WTC11 (cell line): ENCODE measurements at regions not wholly inside any gene's neighbourhood (a gene's known extent, or its start where the extent isn't known, plus 50 kb on each side); places are given as distances from the start of the nearest gene placed in this dataset.

Source experiments
- ATAC-seq: fragments of 200-7000 bp; cut with Tn5 transposase; 2 replicates; pipeline ENCODE4 v1.10.0; 2021; ENCODE audit warnings: mild to moderate bottlenecking, moderate library complexity
- CTCF ChIA-PET: fragments of 300-600 bp; sonication (Branson Sonifier 250); formaldehyde crosslinking; loops from one replicate; lab custom pipeline; 2021; ENCODE audit warnings: antibody characterized with exemption; lab: Charles Lee
- POLR2A ChIA-PET: fragments of 350-600 bp; sonication (Branson Sonifier 250); formaldehyde crosslinking; loops from one replicate; lab custom pipeline; 2021; ENCODE audit warnings: antibody characterized with exemption; lab: Charles Lee
- DNase-seq: peaks from one replicate; pipeline ENCODE4 v3.0.0; 2021; ENCODE audit warnings: low spot score
- H3K27ac Mint-ChIP-seq: 2 replicates; pipeline ENCODE4 v1.8.0; 2021; ENCODE audit warnings: mixed read lengths
- H3K27me3 Mint-ChIP-seq: 2 replicates; pipeline ENCODE4 v1.8.0; 2021; ENCODE audit warnings: low read depth, mild to moderate bottlenecking, moderate library complexity, mixed read lengths
- H3K36me3 Mint-ChIP-seq: 2 replicates; pipeline ENCODE4 v1.8.0; 2021; ENCODE audit warnings: mixed read lengths
- H3K4me1 Mint-ChIP-seq: 2 replicates; pipeline ENCODE4 v1.8.0; 2022; ENCODE audit warnings: mixed read lengths
- H3K4me3 Mint-ChIP-seq: 2 replicates; pipeline ENCODE4 v1.8.0; 2021; ENCODE audit warnings: mild to moderate bottlenecking, moderate library complexity, mixed read lengths
- H3K9me3 Mint-ChIP-seq: 2 replicates; pipeline ENCODE4 v1.8.0; 2021; ENCODE audit warnings: mixed read lengths
- E2F4 ChIP-seq: sonication (generic); formaldehyde crosslinking; IDR thresholded peaks from 2 replicates; pipeline ENCODE4 v1.8.1; 2022; ENCODE audit warnings: low read depth, mild to moderate bottlenecking, moderate library complexity, missing genetic modification reagents, borderline replicate concordance
- ERG ChIP-seq: fragments of 250-450 bp; sonication (Bioruptor Pico); IDR thresholded peaks from 2 replicates; pipeline ENCODE4 v1.8.0; 2021; ENCODE audit warnings: mild to moderate bottlenecking
- MXD4 ChIP-seq: fragments of 250-450 bp; sonication (Bioruptor Pico); IDR thresholded peaks from 2 replicates; pipeline ENCODE4 v1.8.0; 2021; ENCODE audit warnings: mild to moderate bottlenecking, moderate library complexity, borderline replicate concordance
- NR1H2 ChIP-seq: sonication (generic); formaldehyde crosslinking; IDR thresholded peaks from 2 replicates; pipeline ENCODE4 v1.9.0; 2021; ENCODE audit warnings: mild to moderate bottlenecking, moderate library complexity, missing genetic modification reagents
- RELA ChIP-seq: sonication (generic); formaldehyde crosslinking; IDR thresholded peaks from 2 replicates; pipeline ENCODE4 v1.8.1; 2022; ENCODE audit warnings: missing genetic modification reagents, mild to moderate bottlenecking, borderline replicate concordance
- SMAD4 ChIP-seq: sonication (generic); formaldehyde crosslinking; IDR thresholded peaks from 2 replicates; pipeline ENCODE4 v1.8.0; 2022; ENCODE audit warnings: mild to moderate bottlenecking, missing genetic modification reagents
- ZNF281 ChIP-seq: sonication (generic); formaldehyde crosslinking; IDR thresholded peaks from 2 replicates; pipeline ENCODE4 v1.8.0; 2023; ENCODE audit warnings: mild to moderate bottlenecking, missing genetic modification reagents
- ZNF317 ChIP-seq: sonication (generic); formaldehyde crosslinking; IDR thresholded peaks from 2 replicates; pipeline ENCODE4 v1.8.1; 2023; ENCODE audit warnings: low read depth, mild to moderate bottlenecking, moderate library complexity, missing genetic modification reagents, borderline replicate concordance
- ZNF532 ChIP-seq: fragments of 250-450 bp; sonication (Bioruptor Pico); IDR thresholded peaks from 2 replicates; pipeline ENCODE4 v1.9.0; 2021; ENCODE audit warnings: mild to moderate bottlenecking, borderline replicate concordance

- TF ChIP-seq RELA (CRISPR knock-in tag), result no peak
- no peak for TF ChIP-seq ZNF281 (CRISPR knock-in tag)
- TF ChIP-seq NR1H2 (CRISPR knock-in tag), result no peak
Measured at GRCh38 chr14:62076825-62077605, 314.8 kb downstream of the SNAPC1 start (continued).

- no peaks in the 10 kb centered on the region for H3K27me3 Mint-ChIP-seq
- ChIA-PET POLR2A (no interaction called here), CTCF (interaction anchor here (1.2 to 1.8 kb wide), 2 partner anchors 46 to 49 kb away, joined by 4 read pairs; no protein-coding TSS in a partner anchor)
- H3K4me3 Mint-ChIP-seq, result no peak overlapping the region
- ATAC-seq (peak; percentile 57), DNase-seq (no peak)
- no peak overlapping the region for H3K27ac Mint-ChIP-seq
- H3K36me3 Mint-ChIP-seq, result no peaks in the 10 kb centered on the region
- H3K9me3 Mint-ChIP-seq, result no peaks in the 10 kb centered on the region
- H3K4me1 Mint-ChIP-seq, result peaks cover 4% of the 10 kb centered on the region; the same call in 1 of the 2 replicates
- TF ChIP-seq SMAD4 (CRISPR knock-in tag) (no peak), MXD4 (CRISPR knock-in tag) (no peak), E2F4 (CRISPR knock-in tag) (no peak), ERG (CRISPR knock-in tag) (no peak), ZNF317 (CRISPR knock-in tag) (no peak), ZNF532 (CRISPR knock-in tag) (no peak)
Measured at GRCh38 chr14:62077676-62078261, 315.5 kb downstream of the SNAPC1 start.

GRCh38 chr14:62079038-62079437, 316.8 kb downstream of the SNAPC1 start:
- ATAC-seq (no peak), DNase-seq (no peak)
- CTCF ChIA-PET, result no interaction called here
- Mint-ChIP-seq H3K27me3 (no peaks in the 10 kb centered on the region), H3K9me3 (no peaks in the 10 kb centered on the region), H3K4me3 (no peak overlapping the region)
- TF ChIP-seq E2F4 (CRISPR knock-in tag), result no peak
- no peak for TF ChIP-seq ZNF532 (CRISPR knock-in tag)
- TF ChIP-seq, all 79 proteins: peak for 0
- POLR2A ChIA-PET, result no interaction called here
- Mint-ChIP-seq H3K27ac (no peak overlapping the region), H3K4me1 (peaks cover 7% of the 10 kb centered on the region), H3K36me3 (no peaks in the 10 kb centered on the region)
